ENCODE measurements at regions not wholly inside any gene's neighbourhood (a gene's known extent, or its start where the extent isn't known, plus 50 kb on each side); places are given as distances from the start of the nearest gene placed in this dataset.

DNA sequence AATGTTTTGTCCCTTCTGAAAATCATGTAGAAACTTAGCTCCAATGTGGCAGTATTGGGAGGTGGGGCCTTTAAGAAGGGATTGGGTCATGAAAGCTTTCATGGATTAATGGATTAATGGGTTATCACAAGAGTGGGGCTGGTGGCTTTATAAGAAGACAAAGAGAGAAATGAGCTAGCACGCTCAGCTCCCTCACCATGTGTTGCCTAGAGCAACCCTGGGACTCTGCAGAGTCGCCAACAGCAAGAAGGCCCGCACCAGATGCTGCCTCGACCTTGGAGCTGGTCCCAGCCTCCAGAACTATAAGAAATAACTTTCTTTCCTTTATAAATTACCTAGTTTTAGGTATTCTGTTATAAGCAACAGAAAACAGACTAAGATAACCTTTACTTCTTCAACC, 74.9 kb upstream of the HECW1 start:
- no peak for DNase-seq (ENCODE audit: low spot score in 2 of 2, unreplicated experiment in 2 of 2)
- H3K9me3 Mint-ChIP-seq: no peaks in the 10 kb centered on the region
- H3K4me3 Mint-ChIP-seq: no peak overlapping the region
- H3K4me1 Mint-ChIP-seq: peaks cover 8% of the 10 kb centered on the region
- no peak overlapping the region for H3K27ac Mint-ChIP-seq
- no peaks in the 10 kb centered on the region for H3K36me3 Mint-ChIP-seq
- peaks cover 4% of the 10 kb centered on the region for H3K27me3 Mint-ChIP-seq (ENCODE audit: low read depth)
- TF ChIP-seq, protein P1, sequence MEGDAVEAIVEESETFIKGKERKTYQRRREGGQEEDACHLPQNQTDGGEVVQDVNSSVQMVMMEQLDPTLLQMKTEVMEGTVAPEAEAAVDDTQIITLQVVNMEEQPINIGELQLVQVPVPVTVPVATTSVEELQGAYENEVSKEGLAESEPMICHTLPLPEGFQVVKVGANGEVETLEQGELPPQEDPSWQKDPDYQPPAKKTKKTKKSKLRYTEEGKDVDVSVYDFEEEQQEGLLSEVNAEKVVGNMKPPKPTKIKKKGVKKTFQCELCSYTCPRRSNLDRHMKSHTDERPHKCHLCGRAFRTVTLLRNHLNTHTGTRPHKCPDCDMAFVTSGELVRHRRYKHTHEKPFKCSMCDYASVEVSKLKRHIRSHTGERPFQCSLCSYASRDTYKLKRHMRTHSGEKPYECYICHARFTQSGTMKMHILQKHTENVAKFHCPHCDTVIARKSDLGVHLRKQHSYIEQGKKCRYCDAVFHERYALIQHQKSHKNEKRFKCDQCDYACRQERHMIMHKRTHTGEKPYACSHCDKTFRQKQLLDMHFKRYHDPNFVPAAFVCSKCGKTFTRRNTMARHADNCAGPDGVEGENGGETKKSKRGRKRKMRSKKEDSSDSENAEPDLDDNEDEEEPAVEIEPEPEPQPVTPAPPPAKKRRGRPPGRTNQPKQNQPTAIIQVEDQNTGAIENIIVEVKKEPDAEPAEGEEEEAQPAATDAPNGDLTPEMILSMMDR (IDR thresholded peaks at IDR 0.05; ENCODE audit: unreplicated experiment): no peak

DNA sequence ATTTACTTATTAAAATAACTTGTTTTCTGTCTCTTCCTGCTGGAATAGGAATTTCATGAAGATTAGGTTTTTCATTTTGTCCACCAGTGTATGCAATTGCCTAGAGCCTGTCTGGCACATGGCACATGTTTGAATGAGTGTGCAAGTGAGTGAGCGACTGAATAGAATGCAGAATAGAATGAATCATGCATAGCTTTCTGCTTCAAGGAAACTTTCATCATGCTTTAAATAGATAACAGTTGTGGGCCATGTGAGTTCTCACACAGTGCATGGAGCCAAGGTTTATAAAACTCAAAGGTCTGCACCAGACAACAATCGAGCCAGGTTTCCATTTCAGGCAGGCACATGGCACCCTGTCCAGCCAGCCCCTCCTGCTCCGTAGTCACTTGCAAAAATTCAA, 74.2 kb upstream of the HECW1 start:
- Mint-ChIP-seq H3K27me3 (ENCODE audit: low read depth) (peaks cover 6% of the 10 kb centered on the region), H3K9me3 (no peaks in the 10 kb centered on the region), H3K4me3 (no peak overlapping the region), H3K27ac (no peak overlapping the region), H3K36me3 (no peaks in the 10 kb centered on the region), H3K4me1 (peaks cover 8% of the 10 kb centered on the region)
- TF ChIP-seq, protein P1 (IDR thresholded peaks at IDR 0.05; ENCODE audit: unreplicated experiment): no peak
- no peak for DNase-seq (ENCODE audit: low spot score in 2 of 2, unreplicated experiment in 2 of 2)

DNA sequence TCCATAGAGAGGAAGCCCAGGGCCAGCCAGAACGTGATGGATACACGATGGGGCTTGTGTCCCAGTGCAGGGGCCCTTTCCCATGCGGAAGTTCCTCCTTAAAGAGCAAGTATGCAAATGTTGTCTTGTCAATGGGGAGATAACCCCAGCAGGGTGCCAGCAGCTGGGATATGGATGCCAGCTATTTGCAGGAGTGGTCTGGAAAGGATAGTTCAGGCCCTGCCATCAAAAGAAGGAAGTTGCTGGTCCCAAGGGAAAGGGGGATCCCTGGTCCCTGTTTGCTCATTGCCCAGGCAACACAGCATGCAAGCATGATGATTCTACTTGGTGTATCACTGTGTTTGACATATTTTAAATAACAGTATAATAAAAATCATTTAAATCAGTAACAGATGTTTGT, 73.1 kb upstream of the HECW1 start:
- Mint-ChIP-seq H3K9me3 (no peaks in the 10 kb centered on the region), H3K4me3 (no peak overlapping the region), H3K36me3 (no peaks in the 10 kb centered on the region), H3K4me1 (peaks cover 13% of the 10 kb centered on the region), H3K27me3 (ENCODE audit: low read depth) (peaks cover 7% of the 10 kb centered on the region), H3K27ac (no peak overlapping the region)
- DNase-seq (ENCODE audit: low spot score in 2 of 2, unreplicated experiment in 2 of 2): no peak
- TF ChIP-seq, protein P1 (IDR thresholded peaks at IDR 0.05; ENCODE audit: unreplicated experiment): no peak

DNA sequence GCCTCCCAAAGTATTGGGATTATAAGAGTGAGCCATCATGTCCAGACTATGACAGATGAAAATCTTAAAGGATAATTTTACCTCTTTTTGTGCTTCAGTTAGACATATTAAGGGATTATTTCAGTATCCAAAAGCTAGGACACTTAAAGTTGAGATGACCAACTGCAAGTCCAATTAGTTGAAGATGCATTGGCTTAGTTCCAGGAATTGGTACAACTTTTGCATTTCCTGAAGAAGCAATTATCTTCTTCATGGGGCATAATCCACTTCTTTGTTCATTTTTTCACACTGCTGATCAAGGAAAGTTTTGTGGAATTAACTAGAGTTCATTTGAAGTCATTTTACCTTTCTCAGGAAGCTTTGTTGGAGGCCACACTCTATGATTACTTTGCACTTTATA, 72.0 kb upstream of the HECW1 start:
- TF ChIP-seq, protein P1 (IDR thresholded peaks at IDR 0.05; ENCODE audit: unreplicated experiment): no peak
- Mint-ChIP-seq H3K4me3 (no peak overlapping the region), H3K4me1 (peaks cover 13% of the 10 kb centered on the region), H3K27me3 (ENCODE audit: low read depth) (peaks cover 3% of the 10 kb centered on the region), H3K27ac (no peak overlapping the region), H3K36me3 (no peaks in the 10 kb centered on the region), H3K9me3 (no peaks in the 10 kb centered on the region)
- no peak for DNase-seq (ENCODE audit: low spot score in 2 of 2, unreplicated experiment in 2 of 2)

DNA sequence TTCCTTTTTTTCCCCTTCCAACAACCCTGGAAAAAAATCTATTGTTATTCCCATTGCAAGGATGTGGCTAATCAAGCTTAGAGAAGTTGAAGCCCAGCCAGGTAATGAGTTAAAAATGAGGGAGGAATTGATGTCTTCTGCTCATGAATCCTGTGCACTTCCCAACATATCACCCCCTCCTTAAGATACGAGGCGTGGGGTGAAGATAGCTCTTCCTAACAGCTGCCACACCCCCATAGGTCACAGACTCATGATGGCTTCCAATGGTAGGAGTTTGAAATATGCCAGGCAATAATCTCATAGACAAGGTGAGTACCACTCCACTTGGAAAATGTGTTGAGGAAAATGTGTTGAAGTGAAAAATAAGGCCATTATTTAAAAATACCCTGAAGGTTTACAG, 71.3 kb upstream of the HECW1 start:
- no peaks in the 10 kb centered on the region for H3K9me3 Mint-ChIP-seq
- no peaks in the 10 kb centered on the region for H3K36me3 Mint-ChIP-seq
- H3K4me3 Mint-ChIP-seq: no peak overlapping the region
- TF ChIP-seq, protein P1 (IDR thresholded peaks at IDR 0.05; ENCODE audit: unreplicated experiment): no peak
- H3K4me1 Mint-ChIP-seq: peaks cover 13% of the 10 kb centered on the region
- no peak for DNase-seq (ENCODE audit: low spot score in 2 of 2, unreplicated experiment in 2 of 2)
- peaks cover 3% of the 10 kb centered on the region for H3K27me3 Mint-ChIP-seq (ENCODE audit: low read depth)
- H3K27ac Mint-ChIP-seq: no peak overlapping the region

DNA sequence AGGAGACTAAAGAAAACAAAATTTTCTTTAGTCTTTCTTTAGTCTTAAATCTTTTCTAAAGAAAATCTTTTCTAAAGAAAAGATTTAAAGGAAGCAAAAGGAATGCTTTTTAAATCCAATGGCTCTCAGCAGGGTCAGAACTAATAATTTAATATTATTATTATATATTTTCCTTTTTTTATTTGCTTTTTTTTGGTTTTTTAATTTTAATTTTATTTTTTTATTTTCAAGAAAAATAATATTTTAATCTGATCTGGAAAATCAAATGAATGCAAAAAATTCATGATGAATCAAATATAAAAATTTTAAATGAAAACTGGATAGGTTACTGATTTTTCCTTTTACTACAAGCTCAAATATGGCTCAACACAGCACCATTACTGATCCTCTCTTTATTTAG, 70.7 kb upstream of the HECW1 start:
- H3K4me3 Mint-ChIP-seq: no peak overlapping the region
- no peaks in the 10 kb centered on the region for H3K36me3 Mint-ChIP-seq
- H3K27me3 Mint-ChIP-seq (ENCODE audit: low read depth): peaks cover 3% of the 10 kb centered on the region
- TF ChIP-seq, protein P1 (IDR thresholded peaks at IDR 0.05; ENCODE audit: unreplicated experiment): no peak
- no peak for DNase-seq (ENCODE audit: low spot score in 2 of 2, unreplicated experiment in 2 of 2)
- no peaks in the 10 kb centered on the region for H3K9me3 Mint-ChIP-seq
- H3K27ac Mint-ChIP-seq: no peak overlapping the region
- peaks cover 13% of the 10 kb centered on the region for H3K4me1 Mint-ChIP-seq
